ENCODE measurements at regions not wholly inside any gene's neighbourhood (a gene's known extent, or its start where the extent isn't known, plus 50 kb on each side); places are given as distances from the start of the nearest gene placed in this dataset.

DNA sequence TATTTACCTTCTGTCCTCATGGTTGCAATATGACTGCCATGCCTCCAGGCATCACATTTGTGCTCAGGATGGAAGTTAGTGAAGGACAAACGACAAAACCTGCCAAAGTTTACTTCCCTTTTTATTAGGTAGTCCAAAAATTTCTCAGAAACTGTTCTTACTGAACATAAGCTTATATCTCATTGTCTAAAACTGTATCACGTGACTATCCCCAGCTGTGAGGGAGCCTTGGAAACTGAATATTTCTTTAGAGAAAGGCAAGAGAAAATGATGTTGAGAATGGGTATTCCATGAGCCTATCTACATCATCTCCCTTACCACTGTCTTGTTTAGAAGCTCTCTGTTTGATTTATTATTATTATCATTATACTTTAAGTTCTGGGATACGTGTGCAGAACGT is 169.1 kb upstream of the ADRA1D start:
- ChIA-PET POLR2A (no interaction called here), CTCF (no interaction called here)
- DNase-seq (ENCODE audit: extremely low spot score) = no peak
- TF ChIP-seq, protein P1, sequence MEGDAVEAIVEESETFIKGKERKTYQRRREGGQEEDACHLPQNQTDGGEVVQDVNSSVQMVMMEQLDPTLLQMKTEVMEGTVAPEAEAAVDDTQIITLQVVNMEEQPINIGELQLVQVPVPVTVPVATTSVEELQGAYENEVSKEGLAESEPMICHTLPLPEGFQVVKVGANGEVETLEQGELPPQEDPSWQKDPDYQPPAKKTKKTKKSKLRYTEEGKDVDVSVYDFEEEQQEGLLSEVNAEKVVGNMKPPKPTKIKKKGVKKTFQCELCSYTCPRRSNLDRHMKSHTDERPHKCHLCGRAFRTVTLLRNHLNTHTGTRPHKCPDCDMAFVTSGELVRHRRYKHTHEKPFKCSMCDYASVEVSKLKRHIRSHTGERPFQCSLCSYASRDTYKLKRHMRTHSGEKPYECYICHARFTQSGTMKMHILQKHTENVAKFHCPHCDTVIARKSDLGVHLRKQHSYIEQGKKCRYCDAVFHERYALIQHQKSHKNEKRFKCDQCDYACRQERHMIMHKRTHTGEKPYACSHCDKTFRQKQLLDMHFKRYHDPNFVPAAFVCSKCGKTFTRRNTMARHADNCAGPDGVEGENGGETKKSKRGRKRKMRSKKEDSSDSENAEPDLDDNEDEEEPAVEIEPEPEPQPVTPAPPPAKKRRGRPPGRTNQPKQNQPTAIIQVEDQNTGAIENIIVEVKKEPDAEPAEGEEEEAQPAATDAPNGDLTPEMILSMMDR (IDR thresholded peaks at IDR 0.05; ENCODE audit: control extremely low read depth, extremely low read depth, low read depth, missing control alignments) = no peak

GRCh38 chr20:4415281-4415680 is 166.2 kb upstream of the ADRA1D start:
- DNase-seq (ENCODE audit: extremely low spot score) = no peak
- CTCF ChIA-PET = no interaction called here
- POLR2A ChIA-PET = no interaction called here
- TF ChIP-seq, protein P1 (IDR thresholded peaks at IDR 0.05; ENCODE audit: control extremely low read depth, extremely low read depth, low read depth, missing control alignments) = no peak

DNA sequence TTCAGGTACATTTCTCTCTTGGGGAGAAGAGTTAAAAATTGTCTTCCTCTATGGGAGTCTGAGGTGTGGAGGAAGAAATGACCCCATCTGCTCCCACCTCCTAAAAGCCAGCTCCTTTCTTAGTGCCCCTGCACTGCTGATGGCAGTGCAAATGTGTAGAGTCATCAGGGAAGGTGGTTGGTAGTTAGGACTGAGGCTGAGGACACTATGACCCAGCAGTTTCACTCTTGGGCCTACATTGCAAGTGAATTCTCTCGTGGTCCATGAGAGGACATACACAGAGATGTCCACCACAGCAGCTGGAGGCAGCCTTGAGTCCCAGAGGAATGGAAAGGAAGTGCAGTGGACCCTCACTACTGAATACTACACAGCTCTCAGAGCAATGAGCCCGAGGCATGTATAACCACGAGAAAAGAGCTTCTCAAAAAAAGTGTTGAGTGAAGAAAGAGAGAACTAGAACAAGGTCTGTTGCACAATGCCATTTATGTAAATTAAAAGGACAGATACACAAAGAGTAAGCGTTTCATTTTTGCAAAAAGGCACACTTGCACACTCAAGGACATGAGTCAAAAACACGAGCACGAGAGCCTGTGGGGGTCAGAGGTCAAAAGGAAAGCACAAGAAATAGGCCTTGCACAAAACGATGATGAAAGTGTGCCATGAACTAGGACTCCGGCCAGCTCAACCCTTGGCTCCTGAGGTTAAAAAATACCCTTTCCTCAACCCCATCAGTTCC is 164.4 kb upstream of the ADRA1D start:
- ChIA-PET CTCF (interaction anchor here (1.3 to 3.4 kb wide), 2 partner anchors 11 to 125 kb away, joined by 3 to 12 read pairs; no protein-coding TSS in a partner anchor), POLR2A (no interaction called here)
- DNase-seq (ENCODE audit: extremely low spot score) = no peak
- TF ChIP-seq, protein P1 (IDR thresholded peaks at IDR 0.05; ENCODE audit: control extremely low read depth, extremely low read depth, low read depth, missing control alignments) = no peak

- no peak for DNase-seq (ENCODE audit: extremely low spot score)
- ChIA-PET CTCF (interaction anchor here (3.4 kb wide), 1 partner anchor 9 kb away, joined by 12 read pairs; no protein-coding TSS in a partner anchor), POLR2A (no interaction called here)
- TF ChIP-seq, protein P1 (IDR thresholded peaks at IDR 0.05; ENCODE audit: control extremely low read depth, extremely low read depth, low read depth, missing control alignments) = no peak
Measured at GRCh38 chr20:4412216-4412615, 163.1 kb upstream of the ADRA1D start.

- no peak for DNase-seq (ENCODE audit: extremely low spot score)
- CTCF ChIA-PET = interaction anchor here (3.4 kb wide), 1 partner anchor 9 kb away, joined by 12 read pairs; no protein-coding TSS in a partner anchor
- POLR2A ChIA-PET = no interaction called here
- TF ChIP-seq, protein P1 (IDR thresholded peaks at IDR 0.05; ENCODE audit: control extremely low read depth, extremely low read depth, low read depth, missing control alignments) = no peak
Measured at GRCh38 chr20:4411744-4412143, 162.7 kb upstream of the ADRA1D start.

DNA sequence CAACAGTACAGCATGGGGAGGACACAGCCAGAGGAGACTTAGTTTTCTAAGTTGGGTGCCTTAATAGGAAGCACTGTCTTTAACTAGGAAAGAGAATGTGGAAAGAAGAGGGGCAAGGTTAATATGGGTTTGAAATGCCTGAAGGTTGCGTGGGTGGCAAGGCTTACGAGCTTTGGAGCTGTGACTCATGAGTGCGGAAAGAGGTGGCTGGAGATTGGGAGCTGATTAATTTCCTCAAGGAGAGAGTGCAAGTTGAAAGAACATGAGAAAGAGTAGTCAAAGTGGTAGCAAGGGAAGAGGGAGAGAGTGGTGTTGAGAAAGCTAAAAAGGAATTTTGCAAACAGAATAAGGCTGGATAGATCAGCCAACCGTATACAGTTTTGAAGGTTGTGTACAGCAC is 157.5 kb upstream of the ADRA1D start:
- ChIA-PET CTCF (no interaction called here), POLR2A (no interaction called here)
- TF ChIP-seq, protein P1 (IDR thresholded peaks at IDR 0.05; ENCODE audit: control extremely low read depth, extremely low read depth, low read depth, missing control alignments) = no peak

More for the DNA sequence above, 157.5 kb upstream of the ADRA1D start:
- DNase-seq (ENCODE audit: extremely low spot score) = no peak

Data from GM10248 (cell line).